ENCODE measurements at regions not wholly inside any gene's neighbourhood (a gene's known extent, or its start where the extent isn't known, plus 50 kb on each side); places are given as distances from the start of the nearest gene placed in this dataset.

DNA sequence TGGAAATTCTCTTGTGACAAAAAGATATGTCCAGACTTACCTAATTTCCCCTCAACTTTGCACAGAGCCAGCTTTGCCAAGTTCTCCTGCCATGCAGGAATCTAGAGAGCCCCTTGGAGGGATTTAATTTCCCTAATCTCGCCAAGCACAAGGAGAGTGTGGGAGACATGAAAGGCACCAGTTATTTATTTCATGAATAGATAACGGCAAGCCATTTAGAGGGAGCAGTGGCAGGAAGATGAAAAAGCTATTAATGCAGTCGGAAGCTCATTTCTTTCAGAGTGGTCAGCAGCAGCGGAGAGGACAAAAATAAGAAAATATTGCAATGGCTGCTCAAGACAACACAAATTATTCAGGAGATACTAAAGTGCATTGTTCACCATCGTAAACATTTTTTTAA, 150.9 kb upstream of the WSCD2 start:
- DNase-seq (ENCODE audit: low spot score), result no peak

DNA sequence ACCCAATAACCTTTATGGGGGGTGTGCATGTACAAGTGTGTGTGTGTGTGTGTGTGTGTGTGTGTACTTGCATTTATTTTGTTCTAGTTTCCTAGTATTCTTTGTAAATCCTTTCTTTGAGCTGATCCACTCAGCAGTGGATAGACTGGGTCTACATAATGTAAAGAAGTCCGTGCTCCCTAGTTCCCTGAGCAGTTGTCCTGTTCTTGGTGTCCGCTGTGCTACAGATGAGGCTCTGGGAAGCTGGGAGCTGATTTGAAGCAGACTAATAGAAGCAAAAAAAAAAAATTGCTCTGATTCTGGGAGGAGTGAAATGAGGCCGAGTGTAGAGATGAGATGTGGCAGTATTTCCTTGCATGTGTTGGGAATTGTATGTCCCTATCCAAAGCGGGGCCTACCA, 150.4 kb upstream of the WSCD2 start:
- no peak for DNase-seq (ENCODE audit: low spot score)

- DNase-seq (ENCODE audit: low spot score), result peak; percentile 28
Measured at GRCh38 chr12:107983756-107984472, 145.2 kb upstream of the WSCD2 start.

DNA sequence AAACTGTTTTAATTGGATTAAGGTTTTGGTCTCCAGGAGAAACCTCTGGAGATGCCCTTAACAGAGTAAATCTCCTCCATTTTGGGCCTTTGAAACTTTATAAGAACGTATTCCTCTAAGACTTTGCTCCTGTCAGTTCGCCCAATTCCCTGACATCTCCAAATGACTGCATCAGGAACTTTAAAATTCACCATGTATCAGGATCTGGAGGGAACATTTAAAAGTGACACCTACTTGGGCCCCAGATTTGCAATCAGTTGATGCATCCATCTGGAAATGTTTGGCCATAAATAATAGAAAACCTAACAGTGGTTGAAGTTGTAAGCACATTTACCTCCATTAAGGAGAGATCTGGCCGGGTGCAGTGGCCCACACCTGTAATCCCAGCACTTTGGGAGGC, 144.1 kb upstream of the WSCD2 start:
- no peak for DNase-seq (ENCODE audit: low spot score)

- no peak for DNase-seq (ENCODE audit: low spot score)
Measured at GRCh38 chr12:107986183-107986582, 142.9 kb upstream of the WSCD2 start.

DNA sequence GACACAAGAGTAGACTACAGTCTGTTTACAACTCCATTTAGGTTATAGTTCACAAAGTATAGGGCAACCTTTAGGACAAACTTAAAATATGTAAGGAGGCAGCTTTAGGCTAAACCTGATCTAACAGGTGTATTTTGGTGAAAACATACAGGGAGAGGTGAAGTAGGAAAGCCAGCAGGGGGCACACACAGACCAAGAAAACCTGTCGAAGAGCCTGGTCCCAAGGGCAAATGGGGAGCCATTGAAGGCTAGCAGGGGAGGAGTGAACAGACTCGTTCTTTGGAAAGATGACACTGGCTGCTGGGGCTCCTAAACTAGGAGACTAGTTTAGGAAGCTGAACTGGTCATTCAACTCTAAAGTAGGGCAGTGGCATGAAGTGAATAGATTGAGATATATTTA, 138.8 kb upstream of the WSCD2 start:
- peak; percentile 59 for DNase-seq (ENCODE audit: low spot score)

DNA sequence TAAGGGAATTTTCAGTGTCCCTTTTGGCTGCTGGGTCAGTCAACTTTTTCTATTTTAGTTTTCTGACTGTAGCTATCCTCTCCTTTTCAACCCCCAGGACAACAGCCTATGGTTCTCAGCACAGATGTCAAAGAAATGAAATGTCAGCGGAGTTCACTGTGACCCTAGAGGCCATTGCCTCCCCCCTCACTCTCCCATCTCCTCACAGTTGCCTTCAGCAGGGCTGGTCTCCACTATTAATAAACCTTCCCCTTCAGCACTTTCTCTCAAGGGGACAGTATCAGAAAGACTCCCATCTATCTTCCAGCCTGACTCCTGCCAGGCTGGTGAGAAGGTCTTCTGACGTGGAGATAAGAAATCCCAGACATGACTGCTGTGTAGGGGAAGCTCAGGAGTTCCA, 137.1 kb upstream of the WSCD2 start:
- no peak for DNase-seq (ENCODE audit: low spot score)

DNA sequence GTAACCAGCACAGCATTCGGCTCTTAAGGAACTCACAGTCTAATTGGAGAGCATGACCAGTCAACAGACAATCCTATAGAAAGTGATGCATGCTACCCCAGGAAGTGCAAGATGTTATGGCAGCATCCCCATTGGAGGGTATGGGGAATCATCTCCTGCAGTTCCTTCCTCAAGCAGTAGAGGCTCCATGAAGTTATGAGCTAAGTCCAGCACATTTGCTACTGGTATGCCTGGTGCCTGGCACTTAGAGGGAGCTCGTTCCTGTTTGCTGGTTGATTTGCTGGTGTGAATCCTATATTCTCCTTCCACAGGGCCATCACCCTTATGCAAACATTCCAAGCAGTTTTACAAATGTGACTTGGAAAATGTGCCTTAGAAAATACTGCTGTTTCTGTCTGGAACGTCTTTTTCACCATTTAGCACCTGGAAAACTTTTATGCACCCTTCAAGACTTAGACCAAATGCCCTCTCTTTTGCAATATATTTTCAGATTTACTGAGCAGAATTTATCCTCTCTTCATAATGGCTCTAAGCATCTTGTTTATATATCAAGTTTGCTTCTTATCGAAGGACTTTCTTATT, 136.1 kb upstream of the WSCD2 start:
- peak; percentile 38 for DNase-seq (ENCODE audit: low spot score)

DNA sequence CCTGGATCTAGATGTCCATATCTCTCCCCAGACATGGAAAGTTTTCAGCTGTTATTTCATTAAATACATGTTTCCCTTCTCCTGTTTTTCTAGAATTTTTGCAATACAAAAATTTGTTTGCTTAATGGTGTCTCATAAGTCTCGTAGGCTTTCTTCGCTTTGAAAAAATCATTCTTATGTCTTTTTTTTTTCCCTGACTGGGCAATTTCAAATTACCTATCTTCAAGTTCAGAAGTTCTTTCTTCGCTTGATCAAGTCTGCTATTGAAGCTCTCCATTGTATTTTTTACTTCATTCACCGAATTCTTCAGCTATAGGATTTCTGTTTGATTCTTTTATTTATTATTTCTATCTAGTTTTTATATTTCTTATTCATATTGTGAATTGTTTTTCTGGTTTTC, 130.2 kb upstream of the WSCD2 start:
- DNase-seq (ENCODE audit: low spot score), result no peak

- DNase-seq (ENCODE audit: low spot score), result no peak
Measured at GRCh38 chr12:108000111-108000510, 129.0 kb upstream of the WSCD2 start.

- no peak for DNase-seq (ENCODE audit: low spot score)
Measured at GRCh38 chr12:108004319-108004718, 124.8 kb upstream of the WSCD2 start.

GRCh38 chr12:108008163-108008905, 120.8 kb upstream of the WSCD2 start:
- no peak for DNase-seq (ENCODE audit: low spot score)

GRCh38 chr12:108009442-108010070, 119.5 kb upstream of the WSCD2 start:
- no peak for DNase-seq (ENCODE audit: low spot score)

GRCh38 chr12:108016022-108016564, 113.0 kb upstream of the WSCD2 start:
- DNase-seq (ENCODE audit: low spot score), result no peak

DNA sequence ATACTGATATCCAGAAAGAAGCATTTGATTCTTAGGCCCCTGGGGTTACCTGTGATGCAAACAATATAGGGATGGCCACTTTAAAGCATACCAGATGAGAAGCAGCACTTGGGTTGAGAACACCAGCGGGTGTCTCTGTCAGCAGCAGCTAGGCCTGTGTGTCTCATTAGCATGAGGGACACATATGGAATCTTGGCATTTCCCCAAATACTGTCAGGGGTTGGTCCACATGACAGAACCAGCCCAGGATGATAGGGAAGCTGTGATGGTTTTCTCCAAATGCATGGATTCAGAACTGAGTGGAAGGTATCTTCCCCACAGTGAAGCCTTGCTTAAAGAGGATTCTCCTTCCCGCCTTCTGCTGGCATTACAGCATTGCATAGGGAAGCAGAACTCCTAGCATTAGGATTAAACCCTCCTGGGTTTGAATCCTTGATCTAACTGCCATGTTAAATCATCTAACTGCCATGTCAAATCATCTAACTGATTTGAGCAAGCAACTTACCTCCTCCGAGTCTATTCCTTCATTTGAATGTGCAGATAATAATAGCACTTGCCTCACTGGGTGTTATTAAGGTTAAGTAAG, 111.5 kb upstream of the WSCD2 start:
- DNase-seq (ENCODE audit: low spot score), result no peak

DNA sequence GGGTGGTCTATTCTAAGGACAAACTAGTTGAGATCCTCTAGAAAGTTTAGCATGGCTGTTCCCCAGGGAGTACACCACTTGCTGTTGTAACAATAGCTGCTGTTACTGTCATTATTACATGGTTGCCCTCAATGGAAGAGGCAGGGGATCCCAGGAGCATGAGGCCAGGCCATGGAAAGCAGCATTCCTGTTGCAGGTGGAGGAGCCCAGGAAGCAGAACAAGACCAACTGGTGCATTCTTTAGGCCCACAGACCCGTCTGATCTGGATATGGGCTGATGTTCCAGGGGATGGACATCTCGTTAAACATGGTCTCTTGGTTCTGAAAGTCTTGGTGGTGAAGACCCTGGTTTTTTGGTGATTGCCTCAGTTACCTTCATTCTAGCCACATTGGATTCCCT, 109.2 kb upstream of the WSCD2 start:
- DNase-seq (ENCODE audit: low spot score), result no peak

GRCh38 chr12:108021141-108021540, 107.9 kb upstream of the WSCD2 start:
- no peak for DNase-seq (ENCODE audit: low spot score)

DNA sequence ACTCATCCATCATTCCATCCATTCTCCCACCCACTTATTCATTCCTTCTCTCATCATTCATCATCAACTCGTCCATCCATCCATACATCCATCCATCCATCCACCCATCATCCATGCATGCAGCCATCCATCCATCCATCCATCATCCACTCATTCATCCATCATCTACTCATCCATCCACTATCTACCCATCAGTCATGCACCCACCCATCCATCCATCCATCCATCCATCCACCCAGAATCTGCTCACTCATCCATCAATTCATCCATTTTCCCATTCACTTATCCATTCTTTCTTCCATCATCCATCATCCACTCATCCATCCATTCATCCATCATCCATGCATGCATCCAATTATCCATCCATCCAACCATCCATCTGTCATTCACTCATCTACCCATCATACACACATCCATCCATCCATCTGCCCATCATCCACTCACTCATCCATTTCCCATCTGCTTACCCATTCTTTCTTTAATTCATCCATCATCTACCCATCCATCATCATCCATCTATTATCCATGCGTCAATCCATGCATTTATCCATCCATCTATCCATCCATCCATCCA, 107.1 kb upstream of the WSCD2 start:
- no peak for DNase-seq (ENCODE audit: low spot score)

GRCh38 chr12:108029051-108029835, 99.8 kb upstream of the WSCD2 start:
- no peak for DNase-seq (ENCODE audit: low spot score)

GRCh38 chr12:108033090-108033489, 96.0 kb upstream of the WSCD2 start:
- no peak for DNase-seq (ENCODE audit: low spot score)

- no peak for DNase-seq (ENCODE audit: low spot score)
Measured at GRCh38 chr12:108035372-108035771, 93.7 kb upstream of the WSCD2 start.
